ENCODE measurements at regions not wholly inside any gene's neighbourhood (a gene's known extent, or its start where the extent isn't known, plus 50 kb on each side); places are given as distances from the start of the nearest gene placed in this dataset.

DNA sequence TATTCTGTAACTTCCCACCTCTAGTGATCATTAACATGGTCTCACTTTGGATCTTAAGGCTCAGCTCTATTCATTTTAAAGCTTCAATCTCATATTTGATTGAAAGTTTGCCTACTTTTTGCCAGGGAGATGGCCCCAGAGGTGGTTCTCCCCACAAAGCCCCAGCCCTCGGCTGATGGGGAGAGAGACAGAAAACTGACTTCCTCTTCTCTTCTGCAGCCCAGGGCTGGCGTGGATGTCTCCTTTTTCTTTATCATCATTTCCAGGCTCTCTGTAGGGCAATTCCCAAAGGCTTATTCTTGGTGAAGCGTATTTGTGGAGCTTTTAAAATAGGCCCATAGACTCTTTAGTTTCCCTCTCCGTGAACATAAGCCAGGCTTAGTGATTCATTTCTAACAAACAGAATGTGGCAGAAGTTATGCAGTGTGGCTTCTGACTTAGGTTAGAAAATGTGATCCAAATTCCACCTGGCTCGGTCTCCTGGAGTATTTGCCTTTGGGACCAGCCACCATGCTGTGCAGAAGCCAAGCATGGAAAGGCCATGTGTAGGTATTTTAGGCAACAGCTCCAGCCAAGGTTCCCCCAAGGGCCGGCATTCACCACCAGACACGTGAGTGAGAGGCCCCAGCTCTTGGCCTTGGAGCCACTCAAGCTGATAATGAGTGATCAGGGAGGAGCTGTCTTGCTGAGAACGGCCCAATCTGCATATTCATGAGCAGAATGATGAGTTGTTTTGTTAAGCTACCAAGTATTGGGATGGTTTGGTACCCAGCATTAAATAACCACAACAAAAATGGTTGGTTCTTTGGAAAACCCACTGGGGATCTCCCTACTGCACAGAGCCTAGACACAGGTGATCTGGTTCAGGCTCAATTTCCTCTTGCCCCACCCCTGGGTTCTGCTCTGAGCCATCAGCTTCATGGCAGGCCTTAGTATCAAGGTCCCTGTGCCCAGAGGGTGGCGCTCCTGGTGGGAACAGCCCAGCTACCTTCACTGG is 353.2 kb upstream of the PROK2 start:
- DNase-seq (ENCODE audit: extremely low read depth, insufficient read length) = peak; percentile 42
- H3K36me3 ChIP-seq (ENCODE audit: control insufficient read depth, insufficient read depth, low read length) = no peaks in the 10 kb centered on the region
- H3K4me3 ChIP-seq (replicated peaks; ENCODE audit: low read depth, low read length) = no peak overlapping the region
- no peaks in the 10 kb centered on the region for H3K27me3 ChIP-seq (replicated peaks; ENCODE audit: control insufficient read depth, insufficient read depth, low read length)
- TF ChIP-seq, protein P1, sequence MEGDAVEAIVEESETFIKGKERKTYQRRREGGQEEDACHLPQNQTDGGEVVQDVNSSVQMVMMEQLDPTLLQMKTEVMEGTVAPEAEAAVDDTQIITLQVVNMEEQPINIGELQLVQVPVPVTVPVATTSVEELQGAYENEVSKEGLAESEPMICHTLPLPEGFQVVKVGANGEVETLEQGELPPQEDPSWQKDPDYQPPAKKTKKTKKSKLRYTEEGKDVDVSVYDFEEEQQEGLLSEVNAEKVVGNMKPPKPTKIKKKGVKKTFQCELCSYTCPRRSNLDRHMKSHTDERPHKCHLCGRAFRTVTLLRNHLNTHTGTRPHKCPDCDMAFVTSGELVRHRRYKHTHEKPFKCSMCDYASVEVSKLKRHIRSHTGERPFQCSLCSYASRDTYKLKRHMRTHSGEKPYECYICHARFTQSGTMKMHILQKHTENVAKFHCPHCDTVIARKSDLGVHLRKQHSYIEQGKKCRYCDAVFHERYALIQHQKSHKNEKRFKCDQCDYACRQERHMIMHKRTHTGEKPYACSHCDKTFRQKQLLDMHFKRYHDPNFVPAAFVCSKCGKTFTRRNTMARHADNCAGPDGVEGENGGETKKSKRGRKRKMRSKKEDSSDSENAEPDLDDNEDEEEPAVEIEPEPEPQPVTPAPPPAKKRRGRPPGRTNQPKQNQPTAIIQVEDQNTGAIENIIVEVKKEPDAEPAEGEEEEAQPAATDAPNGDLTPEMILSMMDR (IDR thresholded peaks at IDR 0.05; ENCODE audit: insufficient read depth, low read length, poor library complexity, severe bottlenecking) = peak; percentile 12

DNA sequence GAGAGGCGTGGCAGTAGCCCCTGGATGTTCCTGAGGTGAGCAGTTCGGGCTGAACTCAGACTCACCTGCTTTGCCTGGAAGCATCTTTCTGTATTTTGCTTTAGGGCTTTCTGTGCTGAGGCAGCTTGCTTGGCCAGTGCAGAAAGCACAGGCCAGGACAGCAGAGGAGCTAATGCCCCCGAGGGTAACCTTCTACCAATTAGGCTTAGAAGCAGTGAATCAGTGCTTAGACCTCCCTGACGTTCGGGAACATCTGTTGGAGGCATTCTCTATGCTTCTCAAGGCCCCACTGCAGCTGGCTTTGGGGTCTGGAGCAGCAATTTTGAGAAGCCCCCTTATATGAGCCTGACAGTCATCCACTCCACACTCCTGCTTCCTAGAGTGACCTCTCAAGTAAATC is 350.7 kb upstream of the PROK2 start:
- TF ChIP-seq, protein P1 (IDR thresholded peaks at IDR 0.05; ENCODE audit: insufficient read depth, low read length, poor library complexity, severe bottlenecking) = no peak
- Histone ChIP-seq H3K27me3 (replicated peaks; ENCODE audit: control insufficient read depth, insufficient read depth, low read length) (no peaks in the 10 kb centered on the region), H3K4me3 (replicated peaks; ENCODE audit: low read depth, low read length) (no peak overlapping the region), H3K36me3 (ENCODE audit: control insufficient read depth, insufficient read depth, low read length) (no peaks in the 10 kb centered on the region)
- DNase-seq (ENCODE audit: extremely low read depth, insufficient read length) = no peak

DNA sequence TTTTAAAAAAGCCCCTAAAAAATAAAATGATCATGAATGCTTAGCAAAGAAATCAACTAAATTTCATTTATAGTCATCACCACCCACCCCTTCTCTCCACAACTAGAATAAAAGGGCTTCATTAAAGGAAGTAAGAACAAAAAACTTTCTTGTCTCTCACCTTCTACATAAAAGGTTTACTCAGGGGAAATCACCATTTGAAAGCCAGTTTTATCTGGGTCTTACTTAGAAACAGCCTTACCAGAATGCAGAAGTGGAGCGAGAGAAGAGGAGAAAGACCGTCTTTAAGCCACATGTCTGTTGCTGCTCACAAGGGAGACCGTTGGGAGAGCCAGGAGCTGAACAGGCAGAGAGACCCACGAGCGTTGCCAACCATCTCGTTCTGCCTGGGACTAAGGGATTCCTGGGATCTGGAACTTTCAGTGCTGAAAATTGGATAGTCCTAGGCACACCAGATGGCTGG is 350.1 kb upstream of the PROK2 start:
- DNase-seq (ENCODE audit: extremely low read depth, insufficient read length) = peak; percentile 39
- TF ChIP-seq, protein P1 (IDR thresholded peaks at IDR 0.05; ENCODE audit: insufficient read depth, low read length, poor library complexity, severe bottlenecking) = no peak
- no peaks in the 10 kb centered on the region for H3K36me3 ChIP-seq (ENCODE audit: control insufficient read depth, insufficient read depth, low read length)
- H3K4me3 ChIP-seq (replicated peaks; ENCODE audit: low read depth, low read length) = no peak overlapping the region
- H3K27me3 ChIP-seq (replicated peaks; ENCODE audit: control insufficient read depth, insufficient read depth, low read length) = no peaks in the 10 kb centered on the region

DNA sequence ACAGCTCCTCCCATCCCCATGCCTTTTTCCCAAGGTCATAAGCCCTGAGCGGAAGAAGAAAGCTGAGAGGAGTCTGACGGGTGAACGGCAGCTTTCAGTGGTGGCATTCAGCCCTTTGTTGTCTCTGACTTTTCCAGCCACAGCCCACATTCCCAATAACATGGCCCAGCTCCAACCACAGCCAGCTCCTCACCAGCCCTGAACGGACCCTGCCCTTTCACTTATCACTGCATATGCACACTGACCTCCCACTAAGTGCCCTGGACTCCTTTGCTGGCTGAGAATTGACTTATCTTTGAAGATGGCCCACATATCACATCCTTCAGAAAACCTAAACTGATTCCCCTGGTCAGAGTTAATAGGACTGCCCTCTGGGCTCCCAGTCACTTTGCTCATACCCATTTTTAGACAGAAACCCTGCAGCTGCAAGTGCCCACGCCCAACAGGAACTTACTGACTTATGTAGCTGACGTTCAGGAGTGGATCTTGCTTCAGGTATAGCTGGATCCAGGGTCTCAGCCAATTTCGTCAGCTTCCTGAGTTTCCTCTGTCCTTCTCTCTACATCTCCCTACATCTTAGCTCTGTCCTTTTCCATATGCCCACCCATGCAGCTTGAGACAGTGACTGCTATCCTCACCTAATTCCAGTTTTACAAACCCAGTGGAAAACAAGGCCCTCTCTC is 348.5 kb upstream of the PROK2 start:
- H3K27me3 ChIP-seq (replicated peaks; ENCODE audit: control insufficient read depth, insufficient read depth, low read length) = no peaks in the 10 kb centered on the region
- H3K4me3 ChIP-seq (replicated peaks; ENCODE audit: low read depth, low read length) = no peak overlapping the region
- TF ChIP-seq, protein P1 (IDR thresholded peaks at IDR 0.05; ENCODE audit: insufficient read depth, low read length, poor library complexity, severe bottlenecking) = no peak
- no peak for DNase-seq (ENCODE audit: extremely low read depth, insufficient read length)
- H3K36me3 ChIP-seq (ENCODE audit: control insufficient read depth, insufficient read depth, low read length) = no peaks in the 10 kb centered on the region

DNA sequence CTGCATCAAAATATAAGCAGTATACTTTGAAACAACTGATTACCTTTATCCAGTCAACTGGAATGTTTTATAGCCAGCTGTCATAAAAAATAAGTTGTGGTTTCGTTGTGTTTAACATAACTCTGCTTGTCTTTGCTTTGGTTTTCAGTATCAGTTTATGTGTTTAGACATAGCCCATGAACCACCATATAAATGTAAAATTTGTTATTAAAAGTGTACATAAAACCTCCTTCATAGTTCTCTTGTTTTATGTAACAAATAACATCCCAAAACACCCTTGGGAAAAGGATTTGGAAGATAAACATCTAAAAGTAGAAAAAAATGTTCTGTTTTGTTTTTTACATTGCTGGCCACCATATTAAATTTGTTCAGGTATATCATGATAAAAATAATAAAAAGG is 347.0 kb upstream of the PROK2 start:
- no peaks in the 10 kb centered on the region for H3K36me3 ChIP-seq (ENCODE audit: control insufficient read depth, insufficient read depth, low read length)
- H3K4me3 ChIP-seq (replicated peaks; ENCODE audit: low read depth, low read length) = no peak overlapping the region
- no peak for DNase-seq (ENCODE audit: extremely low read depth, insufficient read length)
- no peaks in the 10 kb centered on the region for H3K27me3 ChIP-seq (replicated peaks; ENCODE audit: control insufficient read depth, insufficient read depth, low read length)
- TF ChIP-seq, protein P1 (IDR thresholded peaks at IDR 0.05; ENCODE audit: insufficient read depth, low read length, poor library complexity, severe bottlenecking) = no peak
